Activated CD4-positive, CD25-positive, alpha-beta regulatory T cell treated with anti-CD3 and anti-CD28 coated beads, Interleukin-2, amount 50 U/mL, for 24 hours (primary cell): ENCODE measurements at regions not wholly inside any gene's neighbourhood (a gene's known extent, or its start where the extent isn't known, plus 50 kb on each side); places are given as distances from the start of the nearest gene placed in this dataset.
A peak's percentile ranks its signal among the peaks of the same experiment; 100 is the strongest.
"Not testable (repeated sequence)": the region's sequence is repeated elsewhere in the genome, so short reads cannot be mapped to it uniquely, and the experiment has no call there.

Experiments used
- ATAC-seq, 2 donors: fragments of 150-1000 bp; cut with Tn5 transposase; one replicate each; pipeline ENCODE4 v1.10.0; 2021; ENCODE audit warnings: mild to moderate bottlenecking in 1 of 2, moderate library complexity in 1 of 2

- peak; percentile 41 to 43 for ATAC-seq
Measured at GRCh38 chr5:162209005-162209605, 141.5 kb downstream of the GABRG2 start.

GRCh38 chr5:162214551-162214950 is 147.0 kb downstream of the GABRG2 start:
- no peak for ATAC-seq

- ATAC-seq, result no peak
Measured at GRCh38 chr5:162217037-162217436, 149.5 kb downstream of the GABRG2 start.

- ATAC-seq, result no peak
Measured at GRCh38 chr5:162221910-162222309, 154.3 kb downstream of the GABRG2 start.

GRCh38 chr5:162227075-162227474 is 159.5 kb downstream of the GABRG2 start:
- ATAC-seq, result no peak

- no peak for ATAC-seq
Measured at GRCh38 chr5:162230348-162230747, 162.8 kb downstream of the GABRG2 start.

GRCh38 chr5:162231522-162231921 is 163.9 kb downstream of the GABRG2 start:
- ATAC-seq, result no peak

- ATAC-seq, result no peak
Measured at GRCh38 chr5:162240734-162241133, 173.2 kb downstream of the GABRG2 start.

- no peak for ATAC-seq
Measured at GRCh38 chr5:162242416-162242815, 174.8 kb downstream of the GABRG2 start.

GRCh38 chr5:162243651-162244050 is 176.1 kb downstream of the GABRG2 start:
- no peak for ATAC-seq

GRCh38 chr5:162248107-162248713 is 180.6 kb downstream of the GABRG2 start:
- no peak for ATAC-seq

GRCh38 chr5:162256711-162257110 is 189.1 kb downstream of the GABRG2 start:
- ATAC-seq, result no peak

GRCh38 chr5:162268694-162269481 is 201.3 kb downstream of the GABRG2 start:
- ATAC-seq, result no peak

- no peak for ATAC-seq
Measured at GRCh38 chr5:162272417-162272816, 204.8 kb downstream of the GABRG2 start.

- no peak for ATAC-seq
Measured at GRCh38 chr5:162274679-162275078, 207.1 kb downstream of the GABRG2 start.

- ATAC-seq, result not testable (repeated sequence)
Measured at GRCh38 chr5:162275387-162275786, 207.8 kb downstream of the GABRG2 start.

GRCh38 chr5:162282191-162282590 is 214.6 kb downstream of the GABRG2 start:
- no peak for ATAC-seq

- no peak for ATAC-seq
Measured at GRCh38 chr5:162283609-162284008, 216.0 kb downstream of the GABRG2 start.

GRCh38 chr5:162288647-162289296 is 221.2 kb downstream of the GABRG2 start:
- ATAC-seq, result no peak

GRCh38 chr5:162289489-162289888 is 221.9 kb downstream of the GABRG2 start:
- no peak for ATAC-seq

- ATAC-seq, result no peak
Measured at GRCh38 chr5:162299793-162300192, 232.2 kb downstream of the GABRG2 start.

- ATAC-seq, result no peak
Measured at GRCh38 chr5:162301356-162301755, 233.8 kb downstream of the GABRG2 start.

GRCh38 chr5:162323466-162323865 is 255.9 kb downstream of the GABRG2 start:
- ATAC-seq, result no peak

- ATAC-seq, result no peak
Measured at GRCh38 chr5:162324328-162324727, 256.8 kb downstream of the GABRG2 start.
